ENCODE measurements at regions not wholly inside any gene's neighbourhood (a gene's known extent, or its start where the extent isn't known, plus 50 kb on each side); places are given as distances from the start of the nearest gene placed in this dataset.

GRCh38 chr17:77854759-77855745, 103.5 kb upstream of the TNRC6C start:
- no peak for DNase-seq (ENCODE audit: low read depth)

DNA sequence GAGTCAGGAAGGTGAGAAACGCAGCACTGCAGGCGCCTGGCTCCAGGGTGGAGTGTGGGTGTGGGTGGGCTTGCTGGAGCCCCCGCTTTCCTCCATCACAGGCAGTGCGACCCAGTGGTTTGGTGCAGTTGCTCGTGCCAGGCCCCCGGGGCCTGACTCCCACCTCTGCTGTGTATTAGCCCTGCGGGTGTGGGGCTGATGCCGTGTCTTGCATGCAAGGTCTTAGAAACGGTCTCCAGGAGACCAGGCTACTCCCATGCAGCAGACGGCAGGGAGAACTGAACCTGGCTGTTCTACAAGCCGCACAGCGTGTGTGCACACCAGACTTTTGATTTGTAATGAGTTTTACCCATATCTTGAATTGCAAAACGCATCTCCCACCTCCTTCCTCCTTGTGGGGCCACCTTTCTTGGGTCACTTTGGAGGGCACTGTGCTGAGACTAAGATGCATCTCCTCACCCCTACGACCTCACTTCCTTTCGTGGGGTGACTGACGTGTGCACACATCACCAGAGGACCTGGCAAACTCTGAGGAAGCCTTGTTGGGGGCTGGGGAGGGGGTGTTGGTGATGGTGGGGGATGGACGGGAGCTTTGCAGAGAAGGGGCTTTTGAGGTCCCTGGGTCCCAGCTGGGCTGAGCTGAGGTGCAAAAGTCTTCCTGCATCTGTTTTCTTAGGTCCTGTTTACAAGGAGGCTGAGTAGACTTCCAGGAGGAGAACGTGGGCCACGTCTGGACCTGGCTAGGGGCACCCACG, 101.8 kb upstream of the TNRC6C start:
- no peak for DNase-seq (ENCODE audit: low read depth)

DNA sequence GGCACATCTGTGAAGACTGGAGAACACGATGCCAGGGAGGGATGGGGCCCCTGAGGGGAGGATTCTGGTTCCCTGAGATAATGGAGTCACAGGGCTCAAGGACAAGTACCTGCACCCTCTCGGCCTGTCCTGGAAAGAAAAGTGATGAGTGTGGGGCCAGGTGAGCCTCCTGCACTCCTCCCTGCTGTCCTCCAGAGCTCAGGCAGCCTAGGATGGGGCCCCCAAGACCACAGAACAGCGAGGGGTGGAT, 101.3 kb upstream of the TNRC6C start:
- DNase-seq (ENCODE audit: low read depth) = no peak

DNA sequence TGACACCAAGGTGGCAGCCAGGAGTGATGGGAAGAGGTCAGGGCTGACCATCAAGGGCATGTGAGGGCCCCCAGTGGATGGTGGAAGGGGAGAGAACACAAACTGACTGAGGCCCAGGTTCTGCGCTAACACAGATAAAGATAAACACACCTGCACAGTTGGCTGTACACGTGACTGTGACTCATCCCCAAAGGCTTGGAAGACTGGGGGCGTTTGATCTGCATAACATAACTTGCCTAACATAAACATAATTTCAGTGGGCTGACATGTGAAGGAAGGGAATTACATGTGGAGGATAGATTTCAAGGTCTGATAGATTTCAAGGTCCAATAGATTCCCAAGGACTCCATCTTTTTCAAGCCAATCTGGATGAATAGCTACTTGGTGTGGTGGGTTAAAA, 100.9 kb upstream of the TNRC6C start:
- DNase-seq (ENCODE audit: low read depth) = no peak

- no peak for DNase-seq (ENCODE audit: low read depth)
Observed at GRCh38 chr17:77858291-77859034, 100.0 kb upstream of the TNRC6C start.

- no peak for DNase-seq (ENCODE audit: low read depth)
Observed at GRCh38 chr17:77859035-77859810, 99.3 kb upstream of the TNRC6C start.

DNA sequence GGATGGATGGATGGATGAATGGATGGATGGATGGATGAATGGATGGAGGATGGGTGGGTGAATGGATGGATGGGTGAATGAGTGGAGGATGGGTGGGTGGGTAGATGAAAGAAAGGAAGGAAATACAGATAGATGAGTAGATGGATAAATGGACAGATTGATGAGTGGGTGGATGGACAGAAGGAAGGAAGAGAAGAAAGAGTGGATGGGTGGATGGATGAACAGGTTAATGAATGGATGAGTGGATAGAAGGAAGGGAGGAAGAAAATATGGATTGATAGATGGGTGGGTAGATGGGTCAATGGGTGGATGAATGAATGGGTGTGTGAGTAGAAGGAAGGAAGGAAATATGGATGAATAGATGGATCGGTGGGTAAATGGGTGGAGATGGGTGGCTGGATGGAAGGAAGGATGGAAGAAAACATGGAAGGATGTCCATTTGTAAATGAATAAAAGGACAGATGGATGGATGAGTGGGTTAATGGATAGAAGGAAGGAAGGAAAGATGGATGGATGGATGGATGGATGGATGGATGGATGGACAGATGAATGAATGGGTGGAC, 97.3 kb upstream of the TNRC6C start:
- no peak for DNase-seq (ENCODE audit: low read depth)

DNA sequence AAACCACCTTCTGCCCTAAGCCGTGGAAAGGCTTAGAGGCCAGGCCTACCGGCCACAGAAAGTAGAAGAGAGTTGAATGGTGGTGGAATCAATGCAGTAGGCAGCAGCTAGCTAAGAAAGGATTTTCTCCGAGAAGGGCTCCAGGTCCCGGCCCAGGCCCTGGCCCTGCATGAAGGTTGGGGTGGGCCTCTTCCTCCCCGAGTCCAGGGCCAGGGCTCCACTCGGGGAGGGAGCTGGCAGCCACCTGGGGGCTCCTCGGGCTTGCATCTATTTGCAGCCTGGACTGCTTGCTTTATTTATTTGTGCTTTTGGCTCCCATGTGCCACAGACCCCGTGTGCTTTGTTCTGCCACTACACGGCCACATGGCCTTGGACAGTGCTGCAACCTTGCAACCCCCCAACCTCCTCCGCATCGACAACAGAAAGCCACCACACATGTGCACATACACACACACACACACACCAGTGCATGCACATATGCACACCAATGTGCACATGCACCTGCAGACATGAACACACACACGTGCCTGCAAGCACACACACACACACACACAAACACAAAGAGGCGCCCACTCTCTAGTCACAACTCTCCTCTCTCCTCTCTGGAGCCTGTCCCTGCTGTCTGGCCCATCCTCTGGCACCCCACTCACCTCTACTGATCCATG, 96.4 kb upstream of the TNRC6C start:
- no peak for DNase-seq (ENCODE audit: low read depth)

DNA sequence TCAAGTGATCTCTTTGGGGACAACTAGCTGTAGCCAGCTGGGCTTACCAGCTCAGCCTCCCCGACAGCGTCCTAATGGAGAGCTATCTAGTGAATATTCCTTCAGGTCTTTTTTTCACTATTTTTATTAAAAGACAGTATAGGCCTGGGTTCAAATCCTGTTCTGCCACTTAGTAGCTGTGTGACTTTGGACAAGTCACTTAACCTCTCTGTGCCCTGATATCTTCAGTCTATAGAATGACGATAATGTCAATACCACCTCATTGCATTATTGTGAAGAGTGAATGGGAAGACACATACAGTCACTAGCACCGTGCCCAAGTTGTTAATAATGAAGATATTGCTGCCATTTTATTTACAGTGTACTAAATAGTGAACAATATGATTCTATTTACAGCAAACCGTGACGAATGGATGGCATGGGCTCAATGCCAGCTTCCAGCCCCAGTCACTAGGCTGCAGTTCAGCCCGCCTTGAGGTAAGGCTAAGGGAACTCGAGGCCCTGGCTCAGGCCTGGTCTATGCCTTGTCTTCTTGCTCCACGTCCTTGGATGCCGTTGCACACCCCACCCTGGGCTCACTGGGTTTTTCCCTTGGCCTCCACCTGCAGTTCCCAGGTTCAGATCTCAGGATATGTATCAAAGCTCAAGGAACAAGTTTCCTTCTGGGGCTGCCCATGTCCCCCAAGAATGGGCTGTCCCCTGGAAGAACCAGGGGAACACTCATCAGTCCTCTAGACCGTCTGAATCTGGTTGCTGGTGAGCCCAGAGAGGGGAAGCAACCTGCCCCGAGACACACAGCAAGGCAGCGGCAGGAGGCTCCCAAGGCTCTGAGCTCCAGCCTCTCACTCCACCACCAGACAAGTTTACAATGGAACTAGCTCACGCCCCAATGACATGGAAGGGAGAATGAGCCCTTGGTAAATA, 95.4 kb upstream of the TNRC6C start:
- DNase-seq (ENCODE audit: low read depth) = no peak

DNA sequence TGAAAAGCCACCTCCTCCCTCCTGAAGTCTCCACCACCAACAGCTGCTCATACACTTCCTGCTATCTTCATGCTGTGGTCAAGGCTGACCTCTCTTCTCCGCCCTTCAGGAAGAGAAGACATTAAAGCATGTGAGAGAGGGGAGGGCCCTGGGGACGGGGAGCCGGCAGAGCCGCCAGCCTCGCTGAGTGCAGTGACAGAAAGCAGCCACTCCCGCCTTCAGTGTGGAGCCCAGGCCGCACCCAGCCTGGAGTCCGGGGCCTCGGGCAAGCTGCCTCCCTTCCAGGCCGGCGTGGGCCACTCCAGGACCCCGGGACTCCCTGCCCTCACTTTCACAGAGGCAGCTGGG, 94.7 kb upstream of the TNRC6C start:
- no peak for DNase-seq (ENCODE audit: low read depth)

DNA sequence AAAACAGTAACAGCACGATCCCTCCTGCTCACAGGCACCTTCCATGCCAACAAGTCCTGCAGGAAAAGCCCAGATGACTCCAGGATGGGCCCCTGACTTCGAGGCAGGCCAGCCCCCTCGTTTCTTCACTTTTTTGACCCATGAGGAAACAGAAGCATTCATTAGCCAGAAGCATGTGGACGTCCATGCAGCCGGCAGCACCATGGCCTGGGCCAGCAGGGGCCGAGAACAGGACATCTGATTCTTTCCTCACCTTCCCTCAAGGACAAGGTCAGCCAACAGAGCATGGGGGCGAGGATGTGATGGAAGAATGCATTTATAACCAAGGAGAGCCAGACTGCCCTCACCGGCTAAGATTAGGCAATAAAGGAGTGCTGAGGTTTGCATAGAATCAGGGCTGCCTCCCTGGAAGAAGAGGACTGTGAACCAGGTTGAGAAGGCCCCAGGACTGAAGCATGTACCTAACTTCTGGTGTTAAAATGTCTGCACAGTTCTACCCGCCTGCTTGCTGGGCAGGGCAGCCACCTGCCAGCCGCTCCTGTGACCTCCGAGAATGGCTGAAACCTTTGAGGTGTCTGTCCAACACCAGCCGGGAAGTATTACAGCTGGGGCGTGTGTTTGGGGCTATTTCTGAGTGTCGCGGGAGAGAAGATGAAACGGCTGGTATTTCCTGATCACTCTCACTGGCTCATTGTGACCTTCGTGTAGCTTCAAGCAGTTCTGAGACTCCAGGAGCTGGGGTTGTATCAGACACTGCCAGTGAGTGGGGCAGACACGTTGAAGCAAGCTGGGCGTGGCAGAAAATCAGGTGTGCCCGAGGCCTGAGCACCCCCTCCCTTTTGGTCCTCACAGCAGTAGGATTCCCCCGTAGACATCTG, 94.0 kb upstream of the TNRC6C start:
- no peak for DNase-seq (ENCODE audit: low read depth)

DNA sequence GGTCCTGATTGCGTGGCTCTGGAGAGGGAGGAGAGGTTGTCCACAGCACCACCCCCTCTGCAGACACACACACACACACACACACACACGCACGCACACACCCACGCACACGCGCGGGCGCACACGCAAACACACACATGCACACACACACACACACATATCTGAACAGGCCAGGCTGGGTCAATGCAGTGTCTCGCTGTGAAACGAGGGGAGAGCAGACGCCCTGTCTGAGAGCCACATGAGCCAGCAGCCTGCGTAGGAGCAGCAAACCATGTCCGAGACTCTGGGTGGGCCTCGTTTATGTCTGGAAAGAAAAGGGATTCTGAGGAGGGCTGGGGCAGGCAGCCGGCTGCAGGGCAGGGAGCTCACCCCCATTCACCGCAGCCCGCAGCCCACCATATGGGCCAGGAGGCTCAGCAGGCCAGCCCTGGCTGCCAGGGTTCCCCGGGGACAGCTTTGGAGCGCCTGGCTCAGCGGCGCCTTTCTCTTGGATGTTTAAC, 93.3 kb upstream of the TNRC6C start:
- DNase-seq (ENCODE audit: low read depth) = no peak

DNA sequence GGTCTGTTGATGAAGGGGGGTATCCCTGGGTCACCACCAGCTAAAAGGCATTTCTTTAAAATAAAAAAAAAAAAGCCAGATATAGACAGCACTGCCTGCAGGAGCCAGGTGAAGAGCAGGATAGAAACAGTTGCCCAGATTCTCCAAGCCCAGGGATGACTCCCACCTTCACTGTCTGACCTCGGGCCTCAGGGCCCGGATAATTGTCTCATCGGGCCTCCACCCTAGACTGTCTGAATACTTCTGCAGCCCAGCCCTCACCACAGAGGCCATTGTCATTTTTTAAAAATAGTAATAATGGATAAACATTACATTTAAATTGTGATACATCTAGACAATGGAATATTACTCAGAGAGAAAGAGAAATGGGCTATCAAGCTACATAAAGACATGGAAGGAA, 92.8 kb upstream of the TNRC6C start:
- DNase-seq (ENCODE audit: low read depth) = no peak

GRCh38 chr17:77867308-77867781, 91.2 kb upstream of the TNRC6C start:
- no peak for DNase-seq (ENCODE audit: low read depth)

DNA sequence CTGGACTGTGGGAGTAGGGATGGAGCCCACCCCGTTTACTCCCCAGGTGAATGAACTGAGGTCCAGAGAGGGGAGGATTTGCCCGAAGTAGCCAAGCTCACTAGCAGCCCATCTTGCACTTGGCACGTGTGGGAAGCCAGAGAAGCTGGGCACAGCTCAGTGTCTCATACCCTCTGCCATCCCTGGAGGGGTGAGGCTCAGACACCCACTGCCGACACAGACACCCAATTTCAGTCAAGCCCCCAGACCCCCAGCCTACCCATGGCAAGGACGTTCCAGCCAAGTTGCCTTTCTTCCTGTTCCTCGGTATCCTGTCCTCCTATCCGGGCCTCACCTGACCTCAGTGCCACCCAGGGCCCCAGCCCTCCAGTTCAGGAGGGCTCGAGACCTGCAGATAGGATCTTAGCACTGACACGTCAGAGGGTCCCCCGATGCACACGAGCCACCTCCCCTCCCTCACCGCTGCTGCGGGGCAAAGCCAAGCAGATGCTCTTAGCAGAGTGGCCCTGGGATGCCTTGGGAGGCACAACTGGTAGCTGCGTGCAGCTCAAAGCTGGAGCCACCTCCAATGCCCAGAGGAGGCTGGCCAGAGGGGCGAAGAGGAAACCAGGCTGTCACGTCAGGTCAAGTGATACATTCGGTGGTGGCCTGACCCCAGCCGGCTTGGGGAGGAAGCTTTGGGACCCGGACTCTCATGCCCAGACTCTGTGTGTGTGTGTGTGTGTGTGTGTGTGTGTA, 90.4 kb upstream of the TNRC6C start:
- DNase-seq (ENCODE audit: low read depth) = no peak

DNA sequence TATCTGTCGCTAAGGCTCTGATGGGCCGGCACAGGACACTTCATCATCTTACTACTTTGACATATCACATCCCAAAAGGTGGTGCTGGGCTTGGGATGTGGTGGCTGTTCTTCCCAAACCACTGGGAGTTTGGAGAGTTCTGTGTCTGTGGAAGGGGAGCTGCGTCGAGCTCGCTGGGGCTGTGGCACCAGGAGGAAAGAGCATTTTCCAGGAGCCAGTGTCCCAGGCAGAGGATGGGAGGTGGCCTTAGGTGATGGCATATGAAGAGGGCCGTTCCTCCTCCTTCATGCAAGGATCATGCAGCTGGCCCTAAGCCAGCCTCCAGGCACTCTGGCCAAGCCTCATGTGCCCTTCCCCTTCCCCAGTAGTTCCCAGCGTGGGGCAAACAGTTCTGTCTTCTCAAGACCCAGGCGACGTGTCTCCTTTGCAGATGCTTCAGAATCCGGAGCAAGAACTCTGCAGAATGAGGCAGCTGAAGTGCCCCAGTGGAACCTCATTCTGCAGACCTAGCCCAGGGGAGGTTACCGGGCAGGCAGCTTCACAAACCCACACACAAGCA, 89.4 kb upstream of the TNRC6C start:
- DNase-seq (ENCODE audit: low read depth) = no peak

- DNase-seq (ENCODE audit: low read depth) = no peak
Observed at GRCh38 chr17:77869665-77870132, 88.8 kb upstream of the TNRC6C start.

DNA sequence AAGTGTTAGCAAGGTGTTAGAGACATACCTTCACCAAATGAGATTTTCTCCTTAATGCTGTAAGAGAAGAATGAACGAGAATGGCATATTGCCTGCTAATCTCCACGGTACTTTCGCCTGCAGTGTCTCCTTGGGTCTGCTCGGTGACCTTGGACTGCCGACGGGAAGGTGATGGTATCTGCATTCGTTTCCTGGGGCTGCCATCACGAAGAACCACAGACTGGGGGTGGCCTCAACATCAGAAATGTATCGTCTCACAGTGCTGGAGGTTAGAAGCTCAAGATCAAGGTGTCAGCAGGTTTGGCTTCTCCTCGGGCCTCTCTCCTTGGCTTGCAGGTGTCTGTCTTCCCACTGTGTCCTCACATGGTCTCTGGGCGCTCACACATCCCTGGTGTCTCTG, 86.3 kb upstream of the TNRC6C start:
- DNase-seq (ENCODE audit: low read depth) = no peak

All from stromal cell of bone marrow (primary cell).